Caco-2 (cell line): ENCODE measurements at regions not wholly inside any gene's neighbourhood (a gene's known extent, or its start where the extent isn't known, plus 50 kb on each side); places are given as distances from the start of the nearest gene placed in this dataset.
"Not testable (repeated sequence)": the region's sequence is repeated elsewhere in the genome, so short reads cannot be mapped to it uniquely, and the experiment has no call there.

Experiments
- BruUV-seq: library from RNA; stranded (reverse); fragments of 400-500 nt; replicated peaks from 2 replicates; lab custom pipeline; 2021; lab: Mats Ljungman, UMichigan
- CTCF ChIA-PET: fragments of 300-600 bp; sonication (Branson Sonifier 250); formaldehyde crosslinking; loops from one replicate; lab custom pipeline; 2022; ENCODE audit warnings: antibody characterized with exemption; lab: Charles Lee
- POLR2A ChIA-PET: fragments of 300-600 bp; sonication (Branson Sonifier 250); formaldehyde crosslinking; loops from one replicate; lab custom pipeline; 2022; ENCODE audit warnings: antibody characterized with exemption; lab: Charles Lee
- DNase-seq, 2 experiments: peaks; one replicate each; pipeline versions ENCODE4 v3.0.0 to v3.0.0-alpha.2; 2020 to 2022
- H3K27me3 ChIP-seq: replicated peaks from 2 replicates; pipeline ENCODE4 v1.6.0; 2011; ENCODE audit warnings: low read length; ENCODE audit not compliant: control insufficient read depth, insufficient read depth
- H3K36me3 ChIP-seq: 2 replicates; pipeline ENCODE4 v1.5.1; 2011; ENCODE audit warnings: low read length; ENCODE audit not compliant: control insufficient read depth, insufficient read depth
- H3K4me1 ChIP-seq: fragments of 250-450 bp; sonication (Bioruptor Pico); 2 replicates; pipeline ENCODE4 v1.5.1; 2020; ENCODE audit warnings: mild to moderate bottlenecking
- H3K4me3 ChIP-seq: 2 replicates; pipeline ENCODE4 v1.5.1; 2011; ENCODE audit warnings: low read depth, mild to moderate bottlenecking, control low read depth, low read length
- H3K9me3 ChIP-seq: fragments of 250-450 bp; sonication (Bioruptor Pico); 2 replicates; pipeline ENCODE4 v1.5.1; 2020; ENCODE audit warnings: mild to moderate bottlenecking, moderate library complexity
- H3K27ac Mint-ChIP-seq: one replicate; pipeline ENCODE4 v1.8.0; 2022; ENCODE audit warnings: mixed read lengths; ENCODE audit not compliant: unreplicated experiment
- H3K27me3 Mint-ChIP-seq: one replicate; pipeline ENCODE4 v1.8.0; 2022; ENCODE audit warnings: mixed read lengths; ENCODE audit not compliant: insufficient read depth, unreplicated experiment
- H3K36me3 Mint-ChIP-seq: one replicate; pipeline ENCODE4 v1.8.0; 2022; ENCODE audit warnings: mild to moderate bottlenecking, mixed read lengths; ENCODE audit not compliant: insufficient read depth, unreplicated experiment
- H3K4me1 Mint-ChIP-seq: one replicate; pipeline ENCODE4 v1.8.0; 2022; ENCODE audit warnings: low read depth, mixed read lengths; ENCODE audit not compliant: unreplicated experiment
- H3K4me3 Mint-ChIP-seq: one replicate; pipeline ENCODE4 v1.8.0; 2022; ENCODE audit warnings: mild to moderate bottlenecking, moderate library complexity, mixed read lengths; ENCODE audit not compliant: unreplicated experiment
- H3K9me3 Mint-ChIP-seq: one replicate; pipeline ENCODE4 v1.8.0; 2022; ENCODE audit warnings: mixed read lengths; ENCODE audit not compliant: unreplicated experiment
- CTCF ChIP-seq, 2 experiments: fragments of 200-600 bp in 1 of 2; IDR thresholded peaks; 1 replicate in 1 of 2; 2 replicates in 1 of 2; pipeline versions ENCODE4 v1.5.1 to v1.8.0; 2011 to 2022; ENCODE audit warnings: antibody characterized with exemption in 1 of 2, control low read depth in 1 of 2, inconsistent platforms in 1 of 2, low read depth in 1 of 2, low read length in 1 of 2, mild to moderate bottlenecking in 1 of 2, moderate library complexity in 1 of 2; ENCODE audit not compliant: insufficient read depth in 1 of 2, severe bottlenecking in 1 of 2, unreplicated experiment in 1 of 2
- intact Hi-C: fragments of 100-400 bp; cut with micrococcal nuclease; formaldehyde crosslinking; loops from one replicate; pipeline ENCODE4 v1.10.0; 2022; ENCODE audit not compliant: unreplicated experiment

- H3K9me3 Mint-ChIP-seq: peaks cover 9% of the 10 kb centered on the region
- ChIA-PET CTCF (no interaction called here), POLR2A (no interaction called here)
- H3K27ac Mint-ChIP-seq: no peak overlapping the region
- intact Hi-C loops: no loop called here
- no peaks in the 10 kb centered on the region for H3K36me3 ChIP-seq
- no peak overlapping the region for H3K4me3 Mint-ChIP-seq
- peaks cover 23% of the 10 kb centered on the region for H3K27me3 Mint-ChIP-seq
- H3K36me3 Mint-ChIP-seq: no peaks in the 10 kb centered on the region
- BruUV-seq: no TSS peak
- H3K9me3 ChIP-seq: no peaks in the 10 kb centered on the region
- H3K4me3 ChIP-seq: no peak overlapping the region
- H3K27me3 ChIP-seq: no peaks in the 10 kb centered on the region
- no peak for TF ChIP-seq CTCF (IDR thresholded peaks at IDR 0.05; ENCODE audit: insufficient read depth in 1 of 2, low read depth in 1 of 2, low read length in 1 of 2, severe bottlenecking in 1 of 2, unreplicated experiment in 1 of 2)
- no peaks in the 10 kb centered on the region for H3K4me1 Mint-ChIP-seq
- H3K4me1 ChIP-seq: no peaks in the 10 kb centered on the region
- no peak for DNase-seq
Observed at GRCh38 chr14:92223025-92223424, 99.9 kb upstream of the SLC24A4 start.

- intact Hi-C loops: no loop called here
- no peaks in the 10 kb centered on the region for H3K4me1 ChIP-seq
- Mint-ChIP-seq H3K27me3 (peaks cover 20% of the 10 kb centered on the region), H3K4me1 (no peaks in the 10 kb centered on the region), H3K36me3 (no peaks in the 10 kb centered on the region), H3K4me3 (no peak overlapping the region), H3K27ac (no peak overlapping the region), H3K9me3 (peaks cover 9% of the 10 kb centered on the region)
- H3K4me3 ChIP-seq: no peak overlapping the region
- no peaks in the 10 kb centered on the region for H3K36me3 ChIP-seq
- ChIA-PET CTCF (no interaction called here), POLR2A (no interaction called here)
- DNase-seq: no peak
- TF ChIP-seq CTCF (IDR thresholded peaks at IDR 0.05; ENCODE audit: insufficient read depth in 1 of 2, low read depth in 1 of 2, low read length in 1 of 2, severe bottlenecking in 1 of 2, unreplicated experiment in 1 of 2): no peak
- no TSS peak for BruUV-seq
- no peaks in the 10 kb centered on the region for H3K9me3 ChIP-seq
- no peaks in the 10 kb centered on the region for H3K27me3 ChIP-seq
Observed at GRCh38 chr14:92224358-92224954, 98.5 kb upstream of the SLC24A4 start.

GRCh38 chr14:92225731-92226130 is 97.2 kb upstream of the SLC24A4 start:
- intact Hi-C loops: no loop called here
- POLR2A ChIA-PET: no interaction called here

GRCh38 chr14:92226166-92226565 is 96.8 kb upstream of the SLC24A4 start:
- BruUV-seq, POLR2A ChIA-PET, H3K4me1 Mint-ChIP-seq, H3K36me3 ChIP-seq, H3K36me3 Mint-ChIP-seq, intact Hi-C loops, DNase-seq, H3K27ac Mint-ChIP-seq, H3K4me3 Mint-ChIP-seq, H3K27me3 ChIP-seq, H3K4me3 ChIP-seq, H3K4me1 ChIP-seq, H3K9me3 ChIP-seq, H3K9me3 Mint-ChIP-seq, CTCF ChIA-PET: not testable (repeated sequence)
- H3K27me3 Mint-ChIP-seq: peaks cover 21% of the 10 kb centered on the region

More at GRCh38 chr14:92225731-92226130, 97.2 kb upstream of the SLC24A4 start:
- no peak for TF ChIP-seq CTCF (IDR thresholded peaks at IDR 0.05; ENCODE audit: insufficient read depth in 1 of 2, low read depth in 1 of 2, low read length in 1 of 2, severe bottlenecking in 1 of 2, unreplicated experiment in 1 of 2)
- no TSS peak for BruUV-seq
- Mint-ChIP-seq H3K4me3 (no peak overlapping the region), H3K4me1 (no peaks in the 10 kb centered on the region), H3K27ac (no peak overlapping the region), H3K36me3 (no peaks in the 10 kb centered on the region), H3K9me3 (peaks cover 9% of the 10 kb centered on the region), H3K27me3 (peaks cover 20% of the 10 kb centered on the region)
- Histone ChIP-seq H3K36me3 (no peaks in the 10 kb centered on the region), H3K27me3 (no peaks in the 10 kb centered on the region), H3K9me3 (no peaks in the 10 kb centered on the region), H3K4me3 (no peak overlapping the region), H3K4me1 (no peaks in the 10 kb centered on the region)
- no peak for DNase-seq
- CTCF ChIA-PET: no interaction called here
